GM19438 (cell line): ENCODE measurements at regions not wholly inside any gene's neighbourhood (a gene's known extent, or its start where the extent isn't known, plus 50 kb on each side); places are given as distances from the start of the nearest gene placed in this dataset.
"Not testable (repeated sequence)": the region's sequence is repeated elsewhere in the genome, so short reads cannot be mapped to it uniquely, and the experiment has no call there.

ENCODE experiments used
- ATAC-seq: cut with Tn5 transposase; IDR thresholded peaks from one replicate; pipeline ENCODE4 v1.9.1; 2021; ENCODE audit warnings: low read depth; ENCODE audit not compliant: unreplicated experiment

- ATAC-seq = no peak
These were observed 97.0 kb upstream of the MAN1A1 start for GRCh38 chr6:119446609-119447008.

- no peak for ATAC-seq
These were observed 96.6 kb upstream of the MAN1A1 start for GRCh38 chr6:119446115-119446554.

GRCh38 chr6:119445666-119446065, 96.1 kb upstream of the MAN1A1 start:
- ATAC-seq = no peak

- peak; percentile 46 for ATAC-seq
These were observed 95.3 kb upstream of the MAN1A1 start for GRCh38 chr6:119444642-119445557.

- peak; percentile 6 for ATAC-seq
These were observed 94.6 kb upstream of the MAN1A1 start for GRCh38 chr6:119443993-119444641.

- ATAC-seq = peak; percentile 70
These were observed 93.2 kb upstream of the MAN1A1 start for GRCh38 chr6:119442776-119443184.

- ATAC-seq = no peak
These were observed 91.4 kb upstream of the MAN1A1 start for GRCh38 chr6:119440953-119441352.

- no peak for ATAC-seq
These were observed 87.0 kb upstream of the MAN1A1 start for GRCh38 chr6:119436583-119436982.

GRCh38 chr6:119431799-119432198, 82.2 kb upstream of the MAN1A1 start:
- no peak for ATAC-seq

- ATAC-seq = no peak
These were observed 81.2 kb upstream of the MAN1A1 start for GRCh38 chr6:119430805-119431204.

GRCh38 chr6:119428633-119429032, 79.1 kb upstream of the MAN1A1 start:
- no peak for ATAC-seq

GRCh38 chr6:119426619-119427018, 77.1 kb upstream of the MAN1A1 start:
- no peak for ATAC-seq

GRCh38 chr6:119423996-119424395, 74.4 kb upstream of the MAN1A1 start:
- no peak for ATAC-seq

- ATAC-seq = not testable (repeated sequence)
These were observed 68.5 kb upstream of the MAN1A1 start for GRCh38 chr6:119418084-119418483.

- ATAC-seq = no peak
These were observed 57.6 kb upstream of the MAN1A1 start for GRCh38 chr6:119407156-119407555.

- not testable (repeated sequence) for ATAC-seq
These were observed 55.6 kb upstream of the MAN1A1 start for GRCh38 chr6:119405114-119405513.
